Esophagus muscularis mucosa (tissue), 3 donors: ENCODE measurements at regions not wholly inside any gene's neighbourhood (a gene's known extent, or its start where the extent isn't known, plus 50 kb on each side); places are given as distances from the start of the nearest gene placed in this dataset.

Experiments
- EP300 ChIP-seq: sonication (generic); formaldehyde crosslinking; IDR thresholded peaks from one replicate; pipeline ENCODE4 v1.6.1; 2017; ENCODE audit warnings: antibody characterized with exemption
- TF ChIP-seq, protein P1 (sequence below), 3 experiments: fragments of 200-600 bp in 2 of 3; fragments of 450-650 bp in 1 of 3; sonication (generic) in 2 of 3; IDR thresholded peaks; one replicate each; pipeline ENCODE4 v1.5.1; 2017 to 2019; ENCODE audit warnings: antibody characterized with exemption in 3 of 3, mild to moderate bottlenecking in 2 of 3, moderate library complexity in 1 of 3

DNA sequence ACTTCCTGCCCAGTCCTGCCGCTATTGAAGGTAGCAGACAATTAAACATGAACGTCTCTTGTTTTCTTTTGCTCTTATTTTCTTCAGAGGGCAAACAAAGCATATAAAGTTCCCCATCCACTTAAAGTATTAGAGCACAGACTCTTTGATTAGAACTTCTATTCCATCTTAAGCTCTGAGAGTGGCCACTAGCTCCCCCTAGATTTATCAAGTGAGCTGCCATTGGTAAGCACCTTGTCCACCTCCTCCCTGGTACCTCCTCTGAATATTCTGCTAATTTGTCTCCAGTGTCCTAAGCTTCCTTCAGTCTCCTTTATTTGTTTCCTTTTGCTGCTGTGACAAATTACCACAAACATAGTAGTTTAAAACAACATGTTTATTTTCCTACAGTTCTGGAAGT lies 264.3 kb upstream of the KCNN2 start:
- TF ChIP-seq, protein P1, sequence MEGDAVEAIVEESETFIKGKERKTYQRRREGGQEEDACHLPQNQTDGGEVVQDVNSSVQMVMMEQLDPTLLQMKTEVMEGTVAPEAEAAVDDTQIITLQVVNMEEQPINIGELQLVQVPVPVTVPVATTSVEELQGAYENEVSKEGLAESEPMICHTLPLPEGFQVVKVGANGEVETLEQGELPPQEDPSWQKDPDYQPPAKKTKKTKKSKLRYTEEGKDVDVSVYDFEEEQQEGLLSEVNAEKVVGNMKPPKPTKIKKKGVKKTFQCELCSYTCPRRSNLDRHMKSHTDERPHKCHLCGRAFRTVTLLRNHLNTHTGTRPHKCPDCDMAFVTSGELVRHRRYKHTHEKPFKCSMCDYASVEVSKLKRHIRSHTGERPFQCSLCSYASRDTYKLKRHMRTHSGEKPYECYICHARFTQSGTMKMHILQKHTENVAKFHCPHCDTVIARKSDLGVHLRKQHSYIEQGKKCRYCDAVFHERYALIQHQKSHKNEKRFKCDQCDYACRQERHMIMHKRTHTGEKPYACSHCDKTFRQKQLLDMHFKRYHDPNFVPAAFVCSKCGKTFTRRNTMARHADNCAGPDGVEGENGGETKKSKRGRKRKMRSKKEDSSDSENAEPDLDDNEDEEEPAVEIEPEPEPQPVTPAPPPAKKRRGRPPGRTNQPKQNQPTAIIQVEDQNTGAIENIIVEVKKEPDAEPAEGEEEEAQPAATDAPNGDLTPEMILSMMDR (IDR thresholded peaks at IDR 0.05): no peak
- TF ChIP-seq EP300: no peak
